A673 (cell line): ENCODE measurements at regions not wholly inside any gene's neighbourhood (a gene's known extent, or its start where the extent isn't known, plus 50 kb on each side); places are given as distances from the start of the nearest gene placed in this dataset.

Source experiments
- CTCF ChIP-seq: fragments of 300-800, 200-600 bp; sonication (generic); conservative IDR thresholded peaks from 2 replicates; pipeline ENCODE4 v1.5.1; 2017; ENCODE audit warnings: low read depth, mild to moderate bottlenecking, antibody characterized with exemption, low read length, moderate library complexity, mixed read lengths
- EZH2 ChIP-seq: fragments of 200-600 bp; sonication (generic); IDR thresholded peaks from 2 replicates; pipeline ENCODE4 v1.6.1; 2017; ENCODE audit warnings: borderline replicate concordance, low read depth, mild to moderate bottlenecking, mixed read lengths, antibody characterized with exemption, low read length; ENCODE audit not compliant: poor library complexity, severe bottlenecking

DNA sequence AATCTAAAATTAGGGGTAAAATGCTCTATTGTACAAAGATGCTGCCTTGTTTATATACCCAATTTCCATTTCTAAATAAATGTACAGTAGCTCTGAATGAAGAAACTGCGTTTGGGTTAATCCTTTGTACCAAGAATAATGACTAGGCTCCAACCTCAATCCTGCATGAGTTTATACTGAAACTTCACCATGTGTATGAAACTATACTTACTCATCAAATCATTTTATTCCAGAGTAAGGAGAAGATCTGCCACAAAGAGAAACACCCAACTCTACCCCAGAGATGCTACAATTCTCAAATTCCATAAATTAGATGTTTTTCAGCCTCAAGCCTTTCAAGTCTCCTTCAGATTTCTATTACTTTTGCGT is 53.8 kb upstream of the AKR1E2 start:
- TF ChIP-seq CTCF (no peak), EZH2 (no peak)
